Eye (tissue), 1 donor: ENCODE measurements at regions not wholly inside any gene's neighbourhood (a gene's known extent, or its start where the extent isn't known, plus 50 kb on each side); places are given as distances from the start of the nearest gene placed in this dataset.

Experiments
- DNase-seq: peaks from one replicate; pipeline ENCODE4 v3.0.0-alpha.2; 2015

DNA sequence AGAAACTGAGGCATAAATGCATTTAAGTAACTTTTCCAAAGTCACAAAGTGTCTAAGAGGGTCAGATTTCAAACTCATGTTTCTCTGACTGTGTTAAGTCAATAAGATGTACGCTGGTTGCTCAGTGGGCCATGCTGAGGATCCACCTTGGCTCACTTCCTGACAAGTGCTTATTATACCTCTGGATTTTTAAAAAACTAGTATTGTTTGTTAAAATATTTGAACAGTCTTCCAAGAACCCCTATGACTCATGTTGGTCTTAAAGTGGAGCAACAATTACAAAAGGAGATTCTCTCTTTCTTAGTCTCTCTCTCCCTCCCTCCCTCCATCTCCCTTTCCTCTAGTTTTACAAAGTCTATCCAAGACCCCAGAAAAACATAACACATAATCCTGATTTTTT is 1050.2 kb downstream of the AGBL1 start:
- no peak for DNase-seq

DNA sequence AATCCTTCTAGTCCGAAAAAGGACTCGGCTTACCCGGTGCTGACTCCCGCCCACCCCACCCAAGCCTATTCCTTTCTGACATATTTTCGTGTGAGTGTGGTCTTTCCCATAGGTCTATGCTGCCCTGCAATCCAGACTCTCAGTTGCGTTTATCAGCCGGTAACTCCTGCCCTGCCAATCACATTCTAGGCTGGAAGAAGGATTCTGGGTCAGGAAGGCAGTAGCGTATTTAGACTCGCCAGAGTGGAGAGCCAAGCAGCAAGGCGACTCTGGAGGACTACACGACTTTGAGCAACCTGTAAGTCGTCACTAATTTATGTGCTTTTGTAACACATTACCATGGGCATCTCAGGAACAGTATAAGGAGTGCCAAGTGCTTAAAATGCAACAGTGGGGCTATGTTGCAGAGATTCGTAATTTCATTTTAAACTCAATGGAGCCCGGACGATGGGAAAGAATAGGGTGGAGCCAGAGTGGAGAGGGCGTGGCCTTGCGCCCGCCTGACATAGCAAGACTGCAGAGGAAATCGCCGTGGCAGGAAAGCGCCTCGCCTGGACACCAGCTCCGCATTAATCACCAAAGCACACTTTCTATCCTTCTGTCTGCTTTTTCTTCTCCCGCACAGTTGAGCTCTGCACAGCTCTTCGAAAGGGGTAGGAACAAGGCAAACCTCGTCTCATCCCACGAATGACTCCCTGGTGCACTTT is 1044.2 kb downstream of the AGBL1 start:
- DNase-seq = no peak

DNA sequence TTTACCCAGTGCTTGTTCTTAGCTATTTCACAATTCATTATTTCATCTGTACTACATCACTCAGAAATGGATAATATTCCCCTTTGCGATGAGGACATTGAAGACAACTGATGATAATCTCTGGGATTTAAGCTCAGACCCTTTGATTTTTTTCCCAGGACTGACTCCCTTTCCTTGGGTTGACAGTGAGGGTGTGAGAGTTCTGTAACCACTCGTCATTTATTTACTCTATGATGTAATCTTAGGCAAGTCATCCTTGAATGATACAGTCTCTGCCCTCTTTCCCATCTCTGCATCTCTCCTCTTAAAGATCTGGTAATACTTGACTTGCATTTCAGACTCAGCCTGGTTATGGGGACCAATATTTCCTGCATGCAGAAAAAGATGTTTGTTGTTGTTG is 1041.7 kb downstream of the AGBL1 start:
- DNase-seq = no peak

DNA sequence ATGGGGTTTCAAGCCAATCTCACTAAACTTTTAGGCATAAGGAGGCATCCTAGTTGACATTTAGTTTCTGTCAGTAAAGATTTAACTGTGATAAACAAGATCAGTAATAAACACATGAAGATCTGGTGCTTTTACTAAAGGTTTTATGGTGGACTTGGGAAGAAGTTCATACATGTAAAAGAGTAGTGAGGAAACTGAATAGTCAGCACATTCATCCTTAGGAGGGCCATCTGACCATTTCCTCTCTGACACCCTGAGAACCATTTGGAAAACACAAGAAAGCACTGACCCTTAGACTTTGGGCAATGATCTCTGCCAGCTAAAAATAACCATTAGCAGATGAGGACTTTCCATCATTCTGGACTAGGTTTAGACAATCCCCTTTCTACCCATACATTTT is 1040.9 kb downstream of the AGBL1 start:
- DNase-seq = no peak

DNA sequence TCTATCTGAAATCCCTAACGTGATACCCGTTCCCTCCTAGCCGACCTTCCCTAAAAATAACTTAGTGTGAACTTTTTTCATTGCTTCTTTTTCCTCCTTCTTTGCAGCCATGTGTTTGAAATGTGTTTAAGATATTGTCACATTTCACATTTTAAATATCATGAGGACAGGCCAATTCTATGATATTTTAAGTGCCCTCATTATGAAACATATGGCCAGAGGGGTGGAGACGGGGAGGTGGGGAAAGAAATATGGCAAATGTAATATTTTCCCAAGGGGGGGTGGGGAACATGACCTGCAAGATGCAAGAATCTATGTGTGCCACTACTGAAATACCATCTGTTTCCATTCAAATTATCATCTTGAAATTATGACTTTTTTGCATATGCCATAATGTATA is 1039.2 kb downstream of the AGBL1 start:
- no peak for DNase-seq

DNA sequence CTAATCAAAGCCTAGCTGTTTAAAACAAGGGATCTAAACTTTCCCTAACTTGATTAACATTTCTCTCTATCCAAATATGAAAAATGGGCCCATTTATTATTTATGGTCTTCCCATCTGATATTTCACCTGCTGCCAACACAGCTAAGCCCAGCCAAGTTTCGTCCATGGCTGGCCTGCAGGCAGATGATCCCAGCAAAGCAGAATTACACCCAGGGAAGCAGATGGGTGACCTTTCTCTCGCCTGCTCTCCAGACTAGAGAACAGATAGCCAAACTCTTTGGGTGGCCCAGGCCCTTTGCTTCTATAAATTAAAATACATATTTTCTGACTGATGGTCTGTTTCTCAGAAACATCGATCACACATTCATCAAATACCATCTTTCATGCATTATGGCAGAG is 1038.8 kb downstream of the AGBL1 start:
- DNase-seq = no peak

DNA sequence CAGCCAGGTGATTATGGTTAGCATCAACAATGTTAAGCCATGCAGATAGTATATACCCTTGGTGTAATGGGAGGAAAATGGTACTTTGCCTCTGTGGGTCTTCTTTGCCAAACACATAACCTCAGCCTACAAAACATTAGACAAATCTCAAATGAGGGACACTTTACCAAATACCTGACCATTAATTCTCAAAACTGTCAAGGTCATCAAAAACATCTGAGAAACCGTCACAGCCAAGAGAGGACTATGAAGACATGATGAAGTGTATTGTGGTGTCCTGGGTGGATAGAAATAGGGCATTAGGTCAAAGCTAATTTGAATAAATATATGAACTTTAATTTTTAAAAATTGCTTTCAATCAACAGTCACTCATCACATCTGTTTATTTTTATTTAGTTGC is 1036.1 kb downstream of the AGBL1 start:
- no peak for DNase-seq

DNA sequence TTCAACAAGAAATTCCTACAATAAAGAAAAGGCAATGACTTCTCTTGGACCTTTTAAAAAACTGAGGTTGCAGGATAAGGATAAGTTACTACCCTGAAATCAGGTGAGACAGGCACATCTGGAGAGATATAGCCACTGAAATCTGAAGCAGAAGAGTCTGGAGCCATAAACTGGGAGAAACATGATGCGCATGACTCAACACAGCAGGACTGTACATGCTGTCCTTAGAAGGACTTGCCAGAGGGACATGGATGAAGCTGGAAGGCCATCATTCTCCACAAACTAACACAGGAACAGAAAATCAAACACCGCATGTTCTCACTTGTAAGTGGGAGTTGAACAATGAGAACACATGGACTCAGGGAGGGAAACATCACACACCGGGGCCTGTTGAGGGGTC is 1020.2 kb downstream of the AGBL1 start:
- no peak for DNase-seq

DNA sequence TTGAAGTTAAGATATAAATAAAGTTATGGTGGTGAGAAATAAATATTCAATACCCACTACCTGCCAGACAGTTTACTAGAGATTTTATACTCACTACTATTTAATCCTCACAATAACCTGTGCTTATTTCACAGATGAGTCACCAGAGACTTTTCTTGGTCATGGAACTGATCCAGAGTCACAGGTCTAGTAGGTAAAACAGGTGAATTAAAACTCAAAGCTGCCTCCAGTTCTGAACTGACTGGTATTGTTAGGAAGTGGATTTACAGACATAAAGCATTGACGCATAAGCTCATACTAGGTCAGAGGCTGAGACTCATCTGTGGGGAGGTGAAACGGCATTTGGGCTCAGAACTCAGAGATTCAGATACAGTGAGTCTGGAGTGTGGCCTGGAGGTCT is 1009.9 kb downstream of the AGBL1 start:
- no peak for DNase-seq

DNA sequence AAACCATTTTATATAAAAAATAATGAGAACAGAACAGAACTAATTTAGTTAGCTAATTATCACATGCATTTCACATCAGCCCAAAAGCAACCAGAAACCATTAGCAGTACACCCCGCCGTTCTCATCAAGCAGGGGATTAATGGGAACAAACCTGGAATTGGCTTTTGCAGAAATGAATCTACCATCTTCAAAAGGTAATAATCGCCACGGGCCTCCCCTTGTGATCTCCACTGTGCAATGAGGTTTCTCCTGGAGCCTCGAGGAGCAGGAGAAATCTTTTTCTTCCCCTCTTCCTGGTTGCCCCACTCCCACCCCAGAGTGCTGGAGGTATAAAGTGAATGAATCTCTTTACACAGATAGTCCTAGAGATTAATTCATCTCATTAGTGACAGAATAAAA is 1003.5 kb downstream of the AGBL1 start:
- no peak for DNase-seq

DNA sequence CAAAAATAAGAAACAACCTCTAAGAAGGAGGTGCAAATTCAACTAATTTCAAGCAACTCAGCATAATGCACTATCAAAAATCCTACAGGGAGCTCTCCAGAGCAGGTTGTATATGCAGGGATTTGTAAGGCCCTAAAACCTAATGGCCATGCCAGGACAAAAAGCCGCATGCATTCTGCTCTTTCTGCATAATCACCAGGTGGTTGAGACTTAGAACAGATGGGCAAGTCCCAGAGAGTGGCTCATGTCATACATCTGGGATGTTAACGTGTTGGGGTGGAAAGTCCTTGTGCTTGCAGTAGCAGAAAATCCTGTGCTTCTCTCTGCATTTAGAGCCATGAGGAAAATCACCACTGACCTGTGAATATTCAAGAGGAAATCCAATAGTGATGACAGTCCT is 1002.9 kb downstream of the AGBL1 start:
- peak; percentile 41 for DNase-seq

DNA sequence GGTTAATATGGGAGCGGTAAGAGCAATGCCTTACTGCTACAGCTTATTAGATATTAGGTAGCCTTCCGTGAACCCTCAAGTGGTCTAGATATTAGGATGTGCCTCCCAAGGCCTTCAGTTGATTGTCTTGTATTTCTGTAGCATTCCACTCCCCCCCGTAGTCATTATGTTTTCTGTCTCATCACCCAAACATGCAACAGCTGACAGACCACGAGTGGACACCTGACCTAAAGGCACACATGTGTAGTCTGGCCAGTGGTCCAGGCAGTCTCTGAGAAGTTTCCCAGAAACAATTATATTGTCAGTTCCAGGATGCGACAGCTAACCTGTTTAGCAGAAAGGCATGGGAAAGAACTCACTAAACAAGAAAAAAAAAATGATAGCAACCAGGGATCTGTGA is 1000.9 kb downstream of the AGBL1 start:
- no peak for DNase-seq
